DND-41 (cell line): ENCODE measurements at regions not wholly inside any gene's neighbourhood (a gene's known extent, or its start where the extent isn't known, plus 50 kb on each side); places are given as distances from the start of the nearest gene placed in this dataset.

Source experiments
- EZH2 ChIP-seq: IDR thresholded peaks from 3 replicates; pipeline ENCODE4 v1.6.1; 2012; ENCODE audit warnings: borderline replicate concordance, low read depth, mild to moderate bottlenecking, moderate library complexity, low read length, inconsistent platforms; ENCODE audit not compliant: severe bottlenecking
- TF ChIP-seq, protein P1 (sequence below): IDR thresholded peaks from 2 replicates; pipeline ENCODE4 v1.5.1; 2012; ENCODE audit warnings: borderline replicate concordance, low read length, moderate library complexity, mild to moderate bottlenecking; ENCODE audit not compliant: poor library complexity, severe bottlenecking; ENCODE audit errors: extremely low read depth

DNA sequence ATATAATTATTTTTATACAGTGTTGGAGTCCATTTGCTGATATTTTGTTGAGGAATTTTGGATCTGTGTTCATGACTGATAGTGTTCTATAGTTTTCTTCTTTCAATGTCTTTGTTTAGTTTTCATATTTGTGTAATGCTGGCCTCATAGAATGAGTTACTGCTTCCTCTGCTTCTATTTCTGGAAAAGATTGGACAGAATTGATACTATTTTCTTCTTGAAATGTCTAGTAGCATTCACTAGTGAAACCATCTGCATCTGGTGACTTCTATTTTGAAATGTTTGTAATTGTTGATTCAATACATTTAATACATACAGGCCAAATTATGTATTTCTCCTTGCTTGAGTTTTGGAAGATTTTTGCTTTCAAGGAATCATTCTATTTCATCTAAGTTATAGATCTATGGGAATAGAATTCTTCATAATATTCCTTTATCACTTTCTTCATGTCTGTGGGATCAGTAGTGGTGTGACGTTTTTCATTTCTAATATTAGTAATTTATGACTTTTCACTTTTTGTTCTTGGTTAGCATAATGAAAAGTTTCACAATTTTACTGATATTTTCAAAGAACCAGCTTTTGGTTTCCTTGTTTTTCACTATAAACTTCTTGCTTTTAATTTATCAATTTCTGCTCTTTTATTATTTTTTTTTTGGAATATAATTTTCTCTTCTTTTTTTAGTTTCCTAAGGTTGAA lies 509.9 kb upstream of the VRK2 start:
- no peak for TF ChIP-seq EZH2
- TF ChIP-seq, protein P1, sequence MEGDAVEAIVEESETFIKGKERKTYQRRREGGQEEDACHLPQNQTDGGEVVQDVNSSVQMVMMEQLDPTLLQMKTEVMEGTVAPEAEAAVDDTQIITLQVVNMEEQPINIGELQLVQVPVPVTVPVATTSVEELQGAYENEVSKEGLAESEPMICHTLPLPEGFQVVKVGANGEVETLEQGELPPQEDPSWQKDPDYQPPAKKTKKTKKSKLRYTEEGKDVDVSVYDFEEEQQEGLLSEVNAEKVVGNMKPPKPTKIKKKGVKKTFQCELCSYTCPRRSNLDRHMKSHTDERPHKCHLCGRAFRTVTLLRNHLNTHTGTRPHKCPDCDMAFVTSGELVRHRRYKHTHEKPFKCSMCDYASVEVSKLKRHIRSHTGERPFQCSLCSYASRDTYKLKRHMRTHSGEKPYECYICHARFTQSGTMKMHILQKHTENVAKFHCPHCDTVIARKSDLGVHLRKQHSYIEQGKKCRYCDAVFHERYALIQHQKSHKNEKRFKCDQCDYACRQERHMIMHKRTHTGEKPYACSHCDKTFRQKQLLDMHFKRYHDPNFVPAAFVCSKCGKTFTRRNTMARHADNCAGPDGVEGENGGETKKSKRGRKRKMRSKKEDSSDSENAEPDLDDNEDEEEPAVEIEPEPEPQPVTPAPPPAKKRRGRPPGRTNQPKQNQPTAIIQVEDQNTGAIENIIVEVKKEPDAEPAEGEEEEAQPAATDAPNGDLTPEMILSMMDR, result no peak
